Loucy (cell line): ENCODE measurements at regions not wholly inside any gene's neighbourhood (a gene's known extent, or its start where the extent isn't known, plus 50 kb on each side); places are given as distances from the start of the nearest gene placed in this dataset.

Experiments
- H2AFZ ChIP-seq: fragments of 200-600 bp; sonication (generic); 2 replicates; pipeline ENCODE4 v1.6.0; 2016; ENCODE audit warnings: antibody characterized with exemption, mild to moderate bottlenecking, low read length, moderate library complexity
- H3F3A ChIP-seq: fragments of 200-600 bp; 2 replicates; pipeline ENCODE4 v1.6.0; 2016; ENCODE audit warnings: antibody characterized with exemption, low read depth, mild to moderate bottlenecking
- H3K27me3 ChIP-seq: fragments of 200-600 bp; sonication (generic); 2 replicates; pipeline ENCODE4 v1.6.1; 2014; ENCODE audit warnings: low read length, mild to moderate bottlenecking; ENCODE audit not compliant: insufficient read depth, poor library complexity, severe bottlenecking
- H3K36me3 ChIP-seq: fragments of 200-600 bp; sonication (generic); 2 replicates; pipeline ENCODE4 v1.6.1; 2016; ENCODE audit warnings: low read length; ENCODE audit not compliant: insufficient read depth
- H3K4me1 ChIP-seq: fragments of 200-600 bp; sonication (generic); 2 replicates; pipeline ENCODE4 v1.5.1; 2014; ENCODE audit warnings: low read length, mild to moderate bottlenecking; ENCODE audit not compliant: insufficient read depth, poor library complexity, severe bottlenecking
- H3K4me2 ChIP-seq: fragments of 200-600 bp; sonication (generic); 2 replicates; pipeline ENCODE4 v1.6.0; 2014; ENCODE audit warnings: antibody characterized with exemption, low read length, low read depth, mild to moderate bottlenecking; ENCODE audit not compliant: poor library complexity, severe bottlenecking
- H3K4me3 ChIP-seq: fragments of 200-600 bp; sonication (generic); 2 replicates; pipeline ENCODE4 v1.5.1; 2014; ENCODE audit warnings: low read length, mild to moderate bottlenecking, mixed read lengths; ENCODE audit not compliant: poor library complexity, severe bottlenecking
- H3K79me2 ChIP-seq: fragments of 200-600 bp; sonication (generic); 2 replicates; pipeline ENCODE4 v1.6.1; 2014; ENCODE audit warnings: low read length; ENCODE audit not compliant: insufficient read depth
- H3K9ac ChIP-seq: fragments of 200-600 bp; sonication (generic); 2 replicates; pipeline ENCODE4 v1.6.0; 2014; ENCODE audit warnings: mild to moderate bottlenecking, low read depth, low read length, moderate library complexity; ENCODE audit not compliant: poor library complexity, severe bottlenecking
- H3K9me2 ChIP-seq: fragments of 200-600 bp; sonication (generic); replicated peaks from 2 replicates; pipeline ENCODE4 v1.6.1; 2016; ENCODE audit warnings: low read depth, low read length, mixed read lengths
- H3K9me3 ChIP-seq: fragments of 200-600 bp; sonication (generic); 2 replicates; pipeline ENCODE4 v1.6.1; 2014; ENCODE audit warnings: mild to moderate bottlenecking, antibody characterized with exemption, low read length, low read depth; ENCODE audit not compliant: insufficient read depth
- H4K20me1 ChIP-seq: fragments of 200-600 bp; sonication (generic); 2 replicates; pipeline ENCODE4 v1.6.0; 2014; ENCODE audit warnings: antibody characterized with exemption, low read length, mild to moderate bottlenecking; ENCODE audit not compliant: insufficient read depth, poor library complexity, severe bottlenecking
- CTCF ChIP-seq: fragments of 200-600 bp; sonication (generic); conservative IDR thresholded peaks from 2 replicates; pipeline ENCODE4 v1.5.1; 2014; ENCODE audit warnings: mild to moderate bottlenecking, antibody characterized with exemption, low read length
- EZH2phosphoT487 ChIP-seq: fragments of 200-600 bp; IDR thresholded peaks from 2 replicates; pipeline ENCODE4 v1.6.1; 2018; ENCODE audit warnings: antibody characterized with exemption, mild to moderate bottlenecking, moderate library complexity, borderline replicate concordance

- Histone ChIP-seq H3K4me2 (no peak overlapping the region), H3K9me3 (no peaks in the 10 kb centered on the region), H3K27me3 (no peaks in the 10 kb centered on the region), H3F3A (no peaks in the 10 kb centered on the region), H3K79me2 (no peaks in the 10 kb centered on the region), H3K4me1 (no peaks in the 10 kb centered on the region), H3K4me3 (no peak overlapping the region), H3K9ac (no peak overlapping the region), H3K9me2 (no peaks in the 10 kb centered on the region), H2AFZ (no peak overlapping the region), H4K20me1 (no peaks in the 10 kb centered on the region), H3K36me3 (no peaks in the 10 kb centered on the region)
- TF ChIP-seq CTCF (no peak), EZH2phosphoT487 (no peak)
These were observed 843.3 kb downstream of the GATA3 start for GRCh38 chr10:8897769-8898168.

- Histone ChIP-seq H3K9me2 (no peaks in the 10 kb centered on the region), H3K79me2 (no peaks in the 10 kb centered on the region), H3K9ac (no peak overlapping the region), H3K9me3 (no peaks in the 10 kb centered on the region), H3K4me1 (no peaks in the 10 kb centered on the region), H3K36me3 (no peaks in the 10 kb centered on the region), H3K4me3 (no peak overlapping the region), H4K20me1 (no peaks in the 10 kb centered on the region), H3K27me3 (no peaks in the 10 kb centered on the region), H3K4me2 (no peak overlapping the region), H3F3A (no peaks in the 10 kb centered on the region), H2AFZ (no peak overlapping the region)
- TF ChIP-seq EZH2phosphoT487 = no peak
- TF ChIP-seq CTCF = no peak
These were observed 844.4 kb downstream of the GATA3 start for GRCh38 chr10:8898745-8899330.

- H3K79me2 ChIP-seq = no peaks in the 10 kb centered on the region
- no peak overlapping the region for H3K4me2 ChIP-seq
- H3K4me1 ChIP-seq = no peaks in the 10 kb centered on the region
- no peaks in the 10 kb centered on the region for H3K27me3 ChIP-seq
- no peak overlapping the region for H2AFZ ChIP-seq
- H3K36me3 ChIP-seq = no peaks in the 10 kb centered on the region
- H3K9me2 ChIP-seq = no peaks in the 10 kb centered on the region
- H3K9me3 ChIP-seq = no peaks in the 10 kb centered on the region
- H3K4me3 ChIP-seq = no peak overlapping the region
- H3F3A ChIP-seq = no peaks in the 10 kb centered on the region
- H3K9ac ChIP-seq = no peak overlapping the region
- H4K20me1 ChIP-seq = no peaks in the 10 kb centered on the region
- TF ChIP-seq CTCF = no peak
These were observed 848.4 kb downstream of the GATA3 start for GRCh38 chr10:8902926-8903325.
